COLO668 (cell line): ENCODE measurements at regions not wholly inside any gene's neighbourhood (a gene's known extent, or its start where the extent isn't known, plus 50 kb on each side); places are given as distances from the start of the nearest gene placed in this dataset.

Source experiments
- DNase-seq: peaks from one replicate; lab custom pipeline; 2025; ENCODE audit not compliant: unreplicated experiment; lab: John Stamatoyannopoulos, UW

DNA sequence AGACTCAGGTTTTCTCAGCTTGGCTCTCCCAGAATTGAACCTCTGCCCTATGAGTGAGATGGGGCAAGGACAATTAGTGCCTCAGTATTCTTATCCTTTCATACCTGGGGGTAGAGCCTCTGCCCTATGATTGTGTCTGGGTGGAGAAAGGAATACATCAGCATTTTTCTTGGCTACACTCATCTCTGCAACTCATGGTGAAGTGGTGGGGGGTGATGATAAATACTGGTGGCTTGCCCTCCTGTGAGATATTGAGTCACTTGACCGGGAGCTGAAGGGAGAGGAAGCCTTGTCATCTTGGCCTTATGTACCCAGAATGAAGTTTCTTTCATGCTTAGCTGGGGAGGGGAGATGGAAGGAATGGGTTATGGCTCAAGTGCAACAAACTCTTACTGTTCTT lies 71.3 kb upstream of the ENOX2 start:
- no peak for DNase-seq

GRCh38 chrX:130975947-130976346 lies 72.9 kb upstream of the ENOX2 start:
- peak; percentile 22 for DNase-seq

- no peak for DNase-seq
These were observed 76.3 kb upstream of the ARHGAP36 start for GRCh38 chrX:130981836-130982235.

DNA sequence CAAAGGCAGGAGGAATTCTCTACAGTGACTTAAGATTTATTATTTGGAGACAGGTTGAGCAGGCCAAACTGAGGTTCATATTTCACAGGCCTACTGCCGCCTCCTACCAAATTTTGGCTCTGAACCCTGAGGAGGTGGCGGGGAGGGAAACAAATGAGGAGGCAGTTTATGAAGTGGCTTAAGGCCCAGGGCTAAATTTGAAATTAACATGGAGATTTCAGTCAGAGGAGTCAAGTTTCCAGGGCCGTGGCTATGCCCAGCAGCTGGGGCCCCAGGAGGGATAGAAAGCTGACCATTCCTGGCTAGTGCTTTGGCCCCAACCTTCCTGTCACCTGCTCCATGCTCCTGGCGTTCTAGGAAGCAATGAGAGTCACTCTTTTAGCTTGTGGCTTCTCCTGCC lies 73.4 kb upstream of the ARHGAP36 start:
- no peak for DNase-seq

DNA sequence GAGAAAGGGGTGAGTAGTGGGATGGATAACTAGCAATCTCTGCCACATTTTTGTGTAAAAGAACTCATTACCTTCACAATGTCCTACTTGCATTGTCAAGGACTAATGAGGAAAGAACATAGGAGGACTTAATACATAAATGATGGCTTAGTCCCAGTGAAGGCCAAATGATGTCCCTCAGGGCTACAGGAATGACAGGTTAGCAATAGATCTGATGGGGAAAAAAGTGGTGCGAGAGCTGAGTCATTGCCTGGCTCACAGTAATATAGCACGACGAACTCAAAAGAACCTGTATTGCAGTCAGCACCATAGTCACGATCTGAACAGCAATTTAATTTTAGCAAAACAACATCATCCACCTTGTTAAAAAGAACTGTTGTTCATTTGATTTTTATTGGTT lies 70.9 kb upstream of the ARHGAP36 start:
- DNase-seq, result no peak

DNA sequence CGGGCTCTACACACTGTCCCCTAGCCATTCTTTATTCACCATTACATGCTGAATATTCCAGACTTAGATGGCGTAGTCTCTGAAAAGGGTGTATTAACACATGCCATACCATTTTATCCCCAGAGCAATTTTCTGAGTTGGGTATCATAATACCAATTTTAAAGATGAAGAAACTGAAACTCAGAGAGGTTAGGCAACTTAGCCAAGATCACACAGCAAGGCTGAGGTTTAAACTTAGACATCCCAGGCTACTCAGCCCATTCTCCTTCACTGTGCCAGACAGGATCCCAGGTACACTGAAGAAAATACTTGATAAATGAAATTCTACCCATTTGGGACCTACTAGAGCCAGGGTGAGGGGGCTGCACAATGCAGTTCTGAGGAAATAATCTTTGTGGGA lies 67.4 kb upstream of the ARHGAP36 start:
- DNase-seq, result no peak

DNA sequence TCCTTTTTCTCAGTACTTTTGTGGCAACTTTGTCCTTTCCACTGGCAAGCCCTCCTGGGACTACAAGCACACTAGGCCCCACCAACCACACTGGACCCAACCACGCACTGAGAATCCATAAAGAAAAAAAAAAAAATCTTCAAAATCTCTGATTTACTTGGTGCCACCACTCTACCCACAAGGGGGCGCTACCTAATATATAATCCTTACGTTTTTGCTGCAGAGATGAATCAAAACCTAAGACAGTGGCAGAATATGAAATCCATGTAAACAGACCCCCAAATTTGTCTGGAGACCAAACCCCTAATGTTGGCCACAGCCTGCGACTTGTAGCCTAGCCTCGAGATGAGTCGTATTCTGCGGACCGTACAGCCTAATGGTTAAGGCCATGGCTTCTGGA lies 63.5 kb upstream of the ARHGAP36 start:
- peak; percentile 4 for DNase-seq

- no peak for DNase-seq
These were observed 62.7 kb upstream of the ARHGAP36 start for GRCh38 chrX:130995439-130995838.

DNA sequence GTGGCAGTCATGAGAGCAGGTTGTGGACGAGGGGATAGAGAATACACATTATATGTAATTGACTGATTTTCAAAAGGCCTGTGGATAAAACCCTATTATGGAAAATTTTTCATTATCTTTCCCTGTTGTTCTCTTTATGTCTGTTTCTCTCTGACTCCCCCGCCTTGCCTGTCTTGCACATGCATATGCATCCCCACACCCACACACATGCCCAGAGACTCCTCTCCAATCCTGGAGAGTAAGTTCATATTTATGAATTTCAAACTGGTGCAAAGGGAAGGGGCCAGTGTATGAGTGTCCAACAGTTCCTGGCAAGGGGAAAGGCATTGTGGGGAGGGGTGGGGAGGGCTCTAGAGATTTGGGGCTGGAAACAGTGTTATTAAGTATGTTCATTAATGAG lies 60.8 kb upstream of the ARHGAP36 start:
- no peak for DNase-seq

GRCh38 chrX:130999360-130999759 lies 58.8 kb upstream of the ARHGAP36 start:
- no peak for DNase-seq
